GM19238 (cell line): ENCODE measurements at regions not wholly inside any gene's neighbourhood (a gene's known extent, or its start where the extent isn't known, plus 50 kb on each side); places are given as distances from the start of the nearest gene placed in this dataset.

ENCODE experiments used
- DNase-seq: peaks from one replicate; pipeline ENCODE4 v3.0.0; 2011; ENCODE audit warnings: low spot score; ENCODE audit not compliant: insufficient read length

- DNase-seq, result no peak
Observed at GRCh38 chr6:146865756-146866379, 267.1 kb downstream of the ADGB start.

- DNase-seq, result no peak
Observed at GRCh38 chr6:146866731-146867414, 268.1 kb downstream of the ADGB start.

- no peak for DNase-seq
Observed at GRCh38 chr6:146868671-146869209, 270.0 kb downstream of the ADGB start.

GRCh38 chr6:146870760-146871159, 272.0 kb downstream of the ADGB start:
- DNase-seq, result no peak

GRCh38 chr6:146871611-146872425, 273.0 kb downstream of the ADGB start:
- DNase-seq, result no peak

- DNase-seq, result no peak
Observed at GRCh38 chr6:146872426-146872785, 273.6 kb downstream of the ADGB start.

- DNase-seq, result no peak
Observed at GRCh38 chr6:146874278-146875018, 275.7 kb downstream of the ADGB start.

GRCh38 chr6:146875927-146876270, 277.1 kb downstream of the ADGB start:
- DNase-seq, result no peak

GRCh38 chr6:146876271-146877151, 277.7 kb downstream of the ADGB start:
- no peak for DNase-seq

- no peak for DNase-seq
Observed at GRCh38 chr6:146878168-146878951, 279.6 kb downstream of the ADGB start.

- no peak for DNase-seq
Observed at GRCh38 chr6:146878952-146879340, 280.2 kb downstream of the ADGB start.

- DNase-seq, result no peak
Observed at GRCh38 chr6:146879406-146880117, 280.8 kb downstream of the ADGB start.

GRCh38 chr6:146881228-146882181, 282.7 kb downstream of the ADGB start:
- DNase-seq, result no peak

- no peak for DNase-seq
Observed at GRCh38 chr6:146883640-146884531, 285.1 kb downstream of the ADGB start.

GRCh38 chr6:146884728-146885127, 286.0 kb downstream of the ADGB start:
- peak; percentile 12 for DNase-seq

- no peak for DNase-seq
Observed at GRCh38 chr6:146885708-146886457, 287.1 kb downstream of the ADGB start.
